Loucy (cell line): ENCODE measurements at regions not wholly inside any gene's neighbourhood (a gene's known extent, or its start where the extent isn't known, plus 50 kb on each side); places are given as distances from the start of the nearest gene placed in this dataset.

Experiments used
- H2AFZ ChIP-seq: fragments of 200-600 bp; sonication (generic); 2 replicates; pipeline ENCODE4 v1.6.0; 2016; ENCODE audit warnings: antibody characterized with exemption, mild to moderate bottlenecking, low read length, moderate library complexity
- H3F3A ChIP-seq: fragments of 200-600 bp; 2 replicates; pipeline ENCODE4 v1.6.0; 2016; ENCODE audit warnings: antibody characterized with exemption, low read depth, mild to moderate bottlenecking
- H3K27me3 ChIP-seq: fragments of 200-600 bp; sonication (generic); 2 replicates; pipeline ENCODE4 v1.6.1; 2014; ENCODE audit warnings: low read length, mild to moderate bottlenecking; ENCODE audit not compliant: insufficient read depth, poor library complexity, severe bottlenecking
- H3K36me3 ChIP-seq: fragments of 200-600 bp; sonication (generic); 2 replicates; pipeline ENCODE4 v1.6.1; 2016; ENCODE audit warnings: low read length; ENCODE audit not compliant: insufficient read depth
- H3K4me1 ChIP-seq: fragments of 200-600 bp; sonication (generic); 2 replicates; pipeline ENCODE4 v1.5.1; 2014; ENCODE audit warnings: low read length, mild to moderate bottlenecking; ENCODE audit not compliant: insufficient read depth, poor library complexity, severe bottlenecking
- H3K4me2 ChIP-seq: fragments of 200-600 bp; sonication (generic); 2 replicates; pipeline ENCODE4 v1.6.0; 2014; ENCODE audit warnings: antibody characterized with exemption, low read length, low read depth, mild to moderate bottlenecking; ENCODE audit not compliant: poor library complexity, severe bottlenecking
- H3K4me3 ChIP-seq: fragments of 200-600 bp; sonication (generic); 2 replicates; pipeline ENCODE4 v1.5.1; 2014; ENCODE audit warnings: low read length, mild to moderate bottlenecking, mixed read lengths; ENCODE audit not compliant: poor library complexity, severe bottlenecking
- H3K79me2 ChIP-seq: fragments of 200-600 bp; sonication (generic); 2 replicates; pipeline ENCODE4 v1.6.1; 2014; ENCODE audit warnings: low read length; ENCODE audit not compliant: insufficient read depth
- H3K9ac ChIP-seq: fragments of 200-600 bp; sonication (generic); 2 replicates; pipeline ENCODE4 v1.6.0; 2014; ENCODE audit warnings: mild to moderate bottlenecking, low read depth, low read length, moderate library complexity; ENCODE audit not compliant: poor library complexity, severe bottlenecking
- H3K9me2 ChIP-seq: fragments of 200-600 bp; sonication (generic); replicated peaks from 2 replicates; pipeline ENCODE4 v1.6.1; 2016; ENCODE audit warnings: low read depth, low read length, mixed read lengths
- H3K9me3 ChIP-seq: fragments of 200-600 bp; sonication (generic); 2 replicates; pipeline ENCODE4 v1.6.1; 2014; ENCODE audit warnings: mild to moderate bottlenecking, antibody characterized with exemption, low read length, low read depth; ENCODE audit not compliant: insufficient read depth
- H4K20me1 ChIP-seq: fragments of 200-600 bp; sonication (generic); 2 replicates; pipeline ENCODE4 v1.6.0; 2014; ENCODE audit warnings: antibody characterized with exemption, low read length, mild to moderate bottlenecking; ENCODE audit not compliant: insufficient read depth, poor library complexity, severe bottlenecking
- CTCF ChIP-seq: fragments of 200-600 bp; sonication (generic); conservative IDR thresholded peaks from 2 replicates; pipeline ENCODE4 v1.5.1; 2014; ENCODE audit warnings: mild to moderate bottlenecking, antibody characterized with exemption, low read length
- EZH2phosphoT487 ChIP-seq: fragments of 200-600 bp; IDR thresholded peaks from 2 replicates; pipeline ENCODE4 v1.6.1; 2018; ENCODE audit warnings: antibody characterized with exemption, mild to moderate bottlenecking, moderate library complexity, borderline replicate concordance

- no peak overlapping the region for H3K9ac ChIP-seq
- no peaks in the 10 kb centered on the region for H3K36me3 ChIP-seq
- no peak overlapping the region for H2AFZ ChIP-seq
- H3K4me3 ChIP-seq: no peak overlapping the region
- no peak overlapping the region for H3K4me2 ChIP-seq
- H3K79me2 ChIP-seq: no peaks in the 10 kb centered on the region
- no peaks in the 10 kb centered on the region for H3K4me1 ChIP-seq
- H3F3A ChIP-seq: no peaks in the 10 kb centered on the region
- TF ChIP-seq CTCF (peak; percentile 65), EZH2phosphoT487 (no peak)
- H3K9me3 ChIP-seq: no peaks in the 10 kb centered on the region
- H3K9me2 ChIP-seq: no peaks in the 10 kb centered on the region
- no peaks in the 10 kb centered on the region for H3K27me3 ChIP-seq
- no peaks in the 10 kb centered on the region for H4K20me1 ChIP-seq
These were observed 299.7 kb downstream of the IZUMO3 start for GRCh38 chr9:24245988-24246387.

DNA sequence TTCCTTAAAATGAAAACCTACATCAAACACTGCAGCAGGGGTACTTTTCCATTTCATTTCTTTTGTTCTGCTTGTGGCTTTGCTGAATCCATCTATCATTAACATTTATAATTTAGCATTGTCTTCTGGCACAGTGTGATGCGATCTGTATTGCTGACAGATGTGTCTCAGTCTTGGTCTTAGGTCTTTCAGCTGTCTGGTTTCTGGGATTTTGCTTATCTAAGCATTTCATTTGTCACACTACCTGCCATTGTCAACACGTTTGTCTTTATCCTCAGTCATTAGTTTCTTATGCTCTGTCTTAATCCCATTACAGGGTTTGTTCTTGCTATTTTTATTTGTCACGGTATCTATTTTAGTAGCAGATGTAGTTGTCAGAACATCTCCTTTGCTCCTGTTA, 303.1 kb downstream of the IZUMO3 start:
- Histone ChIP-seq H3K4me3 (no peak overlapping the region), H3F3A (no peaks in the 10 kb centered on the region), H3K36me3 (no peaks in the 10 kb centered on the region), H3K79me2 (no peaks in the 10 kb centered on the region), H3K9me3 (no peaks in the 10 kb centered on the region), H3K4me1 (no peaks in the 10 kb centered on the region), H2AFZ (no peak overlapping the region), H3K4me2 (no peak overlapping the region), H3K9me2 (no peaks in the 10 kb centered on the region), H3K9ac (no peak overlapping the region), H4K20me1 (no peaks in the 10 kb centered on the region), H3K27me3 (no peaks in the 10 kb centered on the region)
- no peak for TF ChIP-seq EZH2phosphoT487
- no peak for TF ChIP-seq CTCF

- no peak overlapping the region for H2AFZ ChIP-seq
- TF ChIP-seq CTCF: no peak
- no peak for TF ChIP-seq EZH2phosphoT487
- no peaks in the 10 kb centered on the region for H3K9me3 ChIP-seq
- no peaks in the 10 kb centered on the region for H3K27me3 ChIP-seq
- no peak overlapping the region for H3K4me2 ChIP-seq
- H3K4me3 ChIP-seq: no peak overlapping the region
- H3K9ac ChIP-seq: no peak overlapping the region
- no peaks in the 10 kb centered on the region for H3K4me1 ChIP-seq
- H3F3A ChIP-seq: no peaks in the 10 kb centered on the region
- H4K20me1 ChIP-seq: no peaks in the 10 kb centered on the region
- H3K36me3 ChIP-seq: no peaks in the 10 kb centered on the region
- H3K79me2 ChIP-seq: no peaks in the 10 kb centered on the region
- no peaks in the 10 kb centered on the region for H3K9me2 ChIP-seq
These were observed 327.0 kb downstream of the IZUMO3 start for GRCh38 chr9:24218656-24219055.
